ENCODE measurements at regions not wholly inside any gene's neighbourhood (a gene's known extent, or its start where the extent isn't known, plus 50 kb on each side); places are given as distances from the start of the nearest gene placed in this dataset.

GRCh38 chr9:108062680-108063079 is 573.1 kb upstream of the KLF4 start:
- POLR2A ChIA-PET (ENCODE audit: low non-redundant PET) = no interaction called here
- CTCF ChIA-PET = interaction anchor here (0.6 kb wide), 2 partner anchors 396 to 610 kb away, joined by 3 to 4 read pairs; no protein-coding TSS in a partner anchor
- no peak for DNase-seq (ENCODE audit: low spot score)
- no peak for TF ChIP-seq CTCF (conservative IDR thresholded peaks at IDR 0.05; ENCODE audit: low read depth)
- H3K27ac ChIP-seq = no peak overlapping the region

- DNase-seq (ENCODE audit: low spot score) = no peak
- POLR2A ChIA-PET (ENCODE audit: low non-redundant PET) = no interaction called here
- no peak overlapping the region for H3K27ac ChIP-seq
- TF ChIP-seq CTCF (conservative IDR thresholded peaks at IDR 0.05; ENCODE audit: low read depth) = no peak
- CTCF ChIA-PET = interaction anchor here (0.7 kb wide), 1 partner anchor 217 kb away, joined by 3 read pairs; no protein-coding TSS in a partner anchor
These were observed 570.6 kb upstream of the KLF4 start for GRCh38 chr9:108060175-108060574.

- no peak for TF ChIP-seq CTCF (conservative IDR thresholded peaks at IDR 0.05; ENCODE audit: low read depth)
- no peak for DNase-seq (ENCODE audit: low spot score)
- ChIA-PET CTCF (no interaction called here), POLR2A (ENCODE audit: low non-redundant PET) (no interaction called here)
- no peak overlapping the region; the same call in 1 of the 2 replicates for H3K27ac ChIP-seq
These were observed 568.7 kb upstream of the KLF4 start for GRCh38 chr9:108058135-108058814.

GRCh38 chr9:108057421-108058134 is 568.0 kb upstream of the KLF4 start:
- peak overlapping the region; percentile 1; the same call in 1 of the 2 replicates for H3K27ac ChIP-seq
- DNase-seq (ENCODE audit: low spot score) = peak; percentile 93
- CTCF ChIA-PET = interaction anchor here (0.7 kb wide), 1 partner anchor 449 kb away, joined by 3 read pairs; no protein-coding TSS in a partner anchor
- POLR2A ChIA-PET (ENCODE audit: low non-redundant PET) = no interaction called here
- no peak for TF ChIP-seq CTCF (conservative IDR thresholded peaks at IDR 0.05; ENCODE audit: low read depth)

GRCh38 chr9:108056805-108057386 is 567.3 kb upstream of the KLF4 start:
- DNase-seq (ENCODE audit: low spot score) = peak; percentile 91
- ChIA-PET POLR2A (ENCODE audit: low non-redundant PET) (no interaction called here), CTCF (interaction anchor here (0.6 to 0.7 kb wide), 2 partner anchors 448 to 591 kb away, joined by 3 read pairs; no protein-coding TSS in a partner anchor)
- TF ChIP-seq CTCF (conservative IDR thresholded peaks at IDR 0.05; ENCODE audit: low read depth) = no peak
- no peak overlapping the region for H3K27ac ChIP-seq

- POLR2A ChIA-PET (ENCODE audit: low non-redundant PET) = no interaction called here
- no peak for TF ChIP-seq CTCF (conservative IDR thresholded peaks at IDR 0.05; ENCODE audit: low read depth)
- peak; percentile 73 for DNase-seq (ENCODE audit: low spot score)
- H3K27ac ChIP-seq = no peak overlapping the region
- CTCF ChIA-PET = interaction anchor here (0.6 to 0.7 kb wide), 2 partner anchors 448 to 590 kb away, joined by 3 read pairs; no protein-coding TSS in a partner anchor
These were observed 566.7 kb upstream of the KLF4 start for GRCh38 chr9:108056084-108056804.
